Non-pigmented ciliary epithelial cell (primary cell): ENCODE measurements at regions not wholly inside any gene's neighbourhood (a gene's known extent, or its start where the extent isn't known, plus 50 kb on each side); places are given as distances from the start of the nearest gene placed in this dataset.
"Not testable (repeated sequence)": the region's sequence is repeated elsewhere in the genome, so short reads cannot be mapped to it uniquely, and the experiment has no call there.

Experiments used
- DNase-seq: peaks from one replicate; pipeline ENCODE4 v3.0.0-alpha.2; 2010; ENCODE audit warnings: low read depth

DNA sequence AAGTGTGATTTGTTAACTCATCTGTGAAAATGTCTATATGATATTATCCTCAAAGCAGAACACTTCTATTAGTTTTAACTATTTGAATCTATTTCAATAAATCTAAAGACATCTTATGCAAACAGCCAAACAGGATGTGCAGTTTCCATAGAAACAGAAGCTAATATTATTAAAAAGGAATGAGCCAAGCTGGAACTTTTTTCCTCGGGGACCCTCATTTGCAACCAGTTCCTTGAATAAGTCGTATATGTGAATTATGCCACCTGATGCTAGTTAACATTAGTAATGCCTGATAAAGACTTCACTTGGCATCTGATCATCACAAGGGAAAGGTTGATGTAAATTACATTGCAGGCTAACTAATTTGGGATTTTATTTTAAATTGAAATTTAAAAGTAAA, 216.9 kb upstream of the SMLR1 start:
- no peak for DNase-seq

DNA sequence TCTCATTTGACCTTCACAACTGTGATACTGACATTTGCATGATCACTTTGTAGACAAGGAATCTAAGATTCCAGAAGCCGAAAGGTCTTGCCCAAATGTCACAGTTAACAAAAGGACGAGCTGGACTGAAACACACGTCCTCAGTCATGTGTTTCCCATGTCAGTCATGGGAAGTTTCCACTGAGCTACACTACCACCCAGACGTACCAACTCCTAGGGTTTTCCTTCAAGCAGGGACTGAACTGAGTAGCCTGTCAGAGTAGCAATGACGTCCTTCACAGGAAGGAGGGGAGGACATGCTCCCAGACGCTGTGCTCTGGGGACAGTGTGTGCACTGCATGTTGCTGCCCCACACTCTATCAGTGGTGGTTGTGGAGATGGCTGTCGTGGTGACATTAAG, 215.8 kb upstream of the SMLR1 start:
- DNase-seq, result no peak

DNA sequence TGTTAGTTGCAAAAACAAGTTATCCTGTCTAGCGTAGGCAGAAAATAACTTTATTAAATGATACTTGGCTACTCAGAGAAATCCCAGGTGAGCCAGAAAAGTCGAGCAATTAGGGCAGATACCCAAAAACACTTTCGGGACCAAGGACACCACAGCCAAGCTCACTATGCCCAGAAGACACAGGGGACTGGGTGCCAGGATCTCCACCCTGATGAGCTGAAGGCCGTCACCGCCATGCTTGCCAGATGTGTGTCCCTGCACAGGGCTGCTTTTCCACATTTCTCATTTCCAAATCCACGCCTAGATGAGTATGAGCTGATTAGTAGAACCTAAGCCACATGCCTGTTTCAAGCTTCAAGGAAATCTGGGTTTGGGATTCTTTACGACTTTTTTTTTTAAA, 214.0 kb upstream of the SMLR1 start:
- no peak for DNase-seq

DNA sequence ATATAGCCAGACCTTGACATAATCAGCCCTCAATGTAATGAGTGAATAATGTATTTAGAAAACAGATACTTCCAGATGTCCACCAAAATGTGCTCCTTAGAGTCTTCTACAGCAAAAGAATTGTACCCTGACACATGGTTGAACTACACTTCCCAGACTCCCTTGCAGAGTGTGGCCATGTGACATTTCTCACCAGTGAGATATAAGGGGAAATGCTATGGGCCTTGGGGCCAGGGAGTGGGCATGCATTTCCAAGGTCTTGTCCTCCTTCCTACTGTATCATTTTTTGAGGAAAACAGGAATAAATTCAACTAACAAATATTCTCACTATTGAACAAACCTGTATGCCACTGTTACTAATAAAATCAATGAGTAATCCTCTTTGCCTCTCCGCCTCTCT, 211.4 kb upstream of the SMLR1 start:
- DNase-seq, result no peak

DNA sequence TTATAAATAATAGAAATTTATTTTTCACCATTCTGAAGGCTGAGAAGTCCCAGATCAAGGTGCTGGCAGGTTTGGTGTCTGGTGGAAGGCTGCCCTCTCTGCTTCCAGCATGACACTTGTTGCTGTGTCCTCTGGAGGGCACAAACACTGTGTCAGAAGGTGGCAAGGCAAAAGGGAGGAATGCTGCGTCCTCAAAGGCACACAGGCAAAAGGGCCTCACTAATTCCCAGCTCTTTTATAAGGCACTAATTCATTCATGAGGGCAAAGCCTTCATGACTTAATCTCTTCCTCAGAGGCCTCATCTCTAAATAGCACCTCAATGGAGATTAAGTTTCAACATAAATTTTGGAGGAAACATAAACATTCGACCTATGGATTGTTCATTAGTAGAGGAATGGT, 209.5 kb upstream of the SMLR1 start:
- DNase-seq, result no peak

DNA sequence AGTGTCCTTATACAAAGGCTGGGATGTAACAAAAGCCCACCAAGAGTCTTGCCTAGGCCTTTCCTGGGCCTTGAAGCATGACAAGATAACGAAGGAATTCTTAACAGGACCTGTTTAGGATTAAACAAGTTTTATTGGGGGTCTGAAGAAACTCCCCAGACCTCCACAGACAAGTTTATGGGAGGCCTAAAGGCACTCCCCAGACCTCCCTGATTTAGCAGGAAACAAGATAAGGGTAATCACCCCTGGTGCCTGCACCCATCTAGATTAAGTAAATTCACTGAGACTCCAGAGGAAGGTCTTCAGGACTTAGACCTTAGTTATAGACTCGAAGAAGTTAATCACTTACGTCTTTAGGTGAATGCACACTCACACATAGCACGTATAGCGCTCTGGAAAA, 208.4 kb upstream of the SMLR1 start:
- not testable (repeated sequence) for DNase-seq

DNA sequence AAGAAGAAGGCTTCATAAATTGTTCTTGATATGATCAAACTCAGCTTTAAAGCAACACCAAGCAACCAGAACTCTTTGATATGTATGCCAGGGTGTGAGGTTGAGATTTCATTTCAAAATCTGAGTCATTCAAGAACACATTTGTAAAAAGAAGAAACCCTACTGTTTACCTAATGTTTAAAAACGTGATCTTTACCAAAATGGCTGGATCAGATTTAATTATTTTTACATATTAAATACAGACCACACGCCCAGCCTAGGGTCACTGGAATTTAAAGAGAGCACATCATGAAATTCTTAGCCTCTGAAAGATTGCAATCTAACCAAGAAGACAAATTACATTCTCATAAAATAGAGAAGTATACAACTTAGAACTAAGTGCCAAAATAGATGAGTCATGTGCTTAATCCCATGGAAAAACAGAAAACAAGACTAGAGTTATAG, 206.8 kb upstream of the SMLR1 start:
- no peak for DNase-seq

DNA sequence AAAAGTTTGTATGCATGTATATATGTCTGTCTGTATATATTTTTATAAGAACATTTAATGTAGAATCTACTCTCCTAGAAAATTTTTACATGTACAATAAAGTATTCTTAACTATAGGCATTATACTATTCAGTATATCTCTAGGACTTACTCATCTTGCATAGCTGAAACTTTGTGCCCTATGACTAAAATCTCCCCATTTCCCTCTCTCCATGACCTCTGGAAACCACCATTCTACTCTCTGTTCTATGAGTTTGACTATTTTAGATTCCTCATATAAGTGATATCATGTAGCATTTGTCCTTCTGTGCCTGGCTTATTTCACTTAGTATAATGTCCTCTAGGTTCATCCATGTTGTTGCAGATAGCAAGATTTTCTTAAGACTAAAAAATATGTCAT, 205.1 kb upstream of the SMLR1 start:
- DNase-seq, result no peak

DNA sequence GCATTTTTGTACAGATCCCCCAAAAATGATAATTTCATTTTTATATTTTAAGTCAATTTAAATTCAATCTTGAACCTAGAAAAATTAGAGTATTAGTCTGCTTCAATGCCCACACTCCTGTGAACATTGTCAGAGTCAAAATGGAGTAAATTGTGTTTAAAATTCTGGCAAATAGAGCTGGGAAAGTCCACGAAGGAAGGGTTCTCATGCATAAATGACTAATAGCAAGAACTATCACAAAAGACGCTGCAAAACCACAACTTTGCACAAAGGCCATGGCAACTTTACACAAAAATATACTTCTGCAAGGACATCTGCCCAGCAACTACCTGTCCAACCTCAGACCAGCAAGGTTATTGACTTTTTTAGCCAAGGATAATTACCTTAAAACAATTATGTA, 203.2 kb upstream of the SMLR1 start:
- no peak for DNase-seq

DNA sequence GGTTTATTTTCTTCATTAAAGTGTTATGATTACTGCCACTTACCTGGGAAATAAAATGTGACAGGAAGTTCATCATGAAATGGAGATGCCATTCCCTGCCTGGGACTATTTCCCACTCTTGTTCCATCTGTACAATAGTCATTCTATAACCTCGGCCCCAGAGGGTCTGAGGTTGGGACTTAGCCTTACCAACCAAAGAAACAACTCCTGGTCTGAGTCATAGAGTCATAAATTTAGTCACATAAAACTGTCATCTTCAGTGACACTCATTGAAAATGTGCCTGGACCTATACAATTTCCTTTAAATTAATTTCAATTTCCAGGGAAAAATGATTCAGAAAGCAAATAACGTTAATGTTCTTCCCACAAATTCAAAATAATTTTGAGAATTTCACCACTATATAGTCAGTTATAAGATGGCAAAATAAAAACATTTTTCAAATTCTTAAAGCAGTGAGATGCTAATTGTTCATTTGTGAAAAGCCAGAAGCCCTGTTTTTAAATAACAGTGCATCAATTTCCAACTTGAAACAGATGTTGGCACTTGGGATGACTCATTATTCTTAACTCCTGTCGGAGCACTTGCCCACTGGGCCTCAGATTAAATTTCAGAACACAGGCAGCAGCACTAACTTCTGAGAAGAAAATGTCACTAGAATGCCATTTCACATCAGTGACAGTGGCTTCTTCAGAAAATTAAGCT, 201.2 kb upstream of the SMLR1 start:
- no peak for DNase-seq

DNA sequence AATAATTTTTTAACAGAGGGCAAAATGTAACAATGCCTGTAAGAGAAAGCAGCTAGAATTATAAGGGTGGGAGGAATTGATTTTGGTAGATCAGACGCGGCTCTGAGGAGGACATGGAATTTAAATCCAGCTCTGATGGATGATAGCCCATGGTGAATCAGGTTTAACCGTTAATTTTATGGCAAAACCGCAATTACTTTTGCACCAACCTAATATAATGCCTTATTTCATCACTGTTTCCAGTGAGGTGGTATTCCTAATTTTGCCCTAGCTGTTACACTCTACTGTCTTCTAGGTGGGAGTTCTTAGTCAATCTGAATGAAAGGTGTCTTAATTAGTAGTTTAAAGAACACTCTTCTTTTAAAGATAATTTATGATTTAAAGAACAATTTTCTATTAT, 198.3 kb upstream of the SMLR1 start:
- no peak for DNase-seq

DNA sequence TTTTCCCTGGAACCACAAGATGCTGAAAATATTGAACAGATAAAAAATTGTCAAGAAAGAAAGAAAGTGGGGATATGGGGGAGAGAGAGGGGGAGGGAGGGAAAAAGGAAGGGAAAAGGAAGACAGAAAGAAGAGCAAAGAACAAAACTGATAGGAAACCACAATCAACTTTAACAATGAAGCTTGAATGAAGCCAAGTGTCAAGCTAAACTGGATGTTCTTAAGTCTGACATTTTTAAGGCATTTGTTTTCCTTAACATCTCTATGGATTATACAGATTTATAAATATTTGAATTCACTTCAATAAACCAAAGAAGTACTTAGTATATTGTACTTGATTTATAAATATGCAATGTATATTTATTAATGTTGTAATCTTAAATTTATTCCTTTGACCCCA, 197.6 kb upstream of the SMLR1 start:
- DNase-seq, result no peak

DNA sequence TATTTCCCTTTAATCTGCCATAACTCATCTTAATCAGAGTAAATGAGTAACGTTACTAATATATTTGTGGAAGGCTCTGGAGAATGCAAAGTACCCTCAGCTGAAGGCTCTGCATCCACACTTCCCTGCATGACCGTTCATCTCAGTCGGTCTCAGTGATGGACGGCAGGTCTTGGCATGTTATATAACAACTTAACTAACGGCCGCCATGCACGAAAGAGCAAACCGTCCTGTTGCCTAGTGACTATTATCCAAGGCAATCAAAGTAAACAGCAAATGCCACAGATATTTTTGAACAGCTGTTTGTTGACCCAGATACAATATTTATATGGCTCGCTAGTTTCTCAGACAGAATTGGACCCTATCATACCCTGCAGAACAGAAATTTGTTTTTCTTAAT, 194.9 kb upstream of the SMLR1 start:
- no peak for DNase-seq

DNA sequence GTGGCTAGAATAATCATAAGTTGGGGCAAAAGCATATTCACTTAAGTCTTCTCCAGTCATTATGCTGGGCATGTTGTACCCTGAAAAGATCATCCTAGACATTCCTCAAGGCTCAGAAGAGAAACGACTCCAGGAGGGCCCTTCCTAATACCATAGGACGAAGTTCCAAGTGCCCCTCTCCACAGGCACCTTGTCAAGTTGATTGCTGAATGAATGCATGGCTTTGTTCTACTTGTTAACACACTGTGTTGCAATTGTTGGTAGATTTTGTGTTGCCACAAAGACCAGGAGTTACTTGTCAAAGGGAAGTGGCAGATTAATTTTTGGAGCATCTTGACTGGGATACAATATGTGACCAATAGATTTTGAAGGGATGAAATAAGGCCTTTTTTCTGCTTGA, 194.3 kb upstream of the SMLR1 start:
- no peak for DNase-seq

DNA sequence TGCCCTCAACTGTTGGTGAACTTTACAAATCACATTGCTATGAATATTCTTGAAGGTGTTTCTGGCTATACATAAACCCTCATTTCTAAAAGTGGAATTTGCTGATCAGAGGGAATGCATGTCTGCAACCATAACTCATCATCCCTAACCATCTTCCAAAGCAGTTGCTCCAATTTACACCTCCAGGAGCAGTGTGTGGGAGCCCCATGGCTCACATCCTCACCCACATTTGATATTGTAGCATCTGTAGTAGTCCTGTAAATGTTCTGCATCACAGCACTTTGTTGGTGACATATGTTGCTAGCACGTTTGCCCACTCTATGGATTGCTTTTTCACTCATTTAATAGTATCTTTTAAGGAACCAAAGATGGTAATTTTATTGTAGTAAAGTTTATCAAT, 183.8 kb upstream of the SMLR1 start:
- no peak for DNase-seq

DNA sequence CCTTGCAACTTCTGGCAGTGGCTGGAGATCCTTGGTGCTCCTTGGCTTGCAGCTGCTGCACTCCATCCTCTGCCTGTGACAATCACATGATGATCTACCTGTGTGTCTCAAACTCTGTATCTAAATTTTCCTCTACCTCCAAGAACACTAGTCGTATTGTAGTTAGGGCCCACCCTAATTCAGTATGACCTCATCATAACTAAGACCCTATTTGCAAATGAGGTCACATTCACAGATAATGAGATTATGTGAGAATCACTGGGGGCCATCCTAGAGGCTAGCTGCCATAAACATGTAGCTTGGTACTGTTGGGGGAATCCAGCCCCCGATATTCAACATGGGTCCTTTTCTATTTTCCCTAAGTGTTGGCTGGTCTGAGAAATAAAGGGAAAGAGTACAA, 183.0 kb upstream of the SMLR1 start:
- no peak for DNase-seq

DNA sequence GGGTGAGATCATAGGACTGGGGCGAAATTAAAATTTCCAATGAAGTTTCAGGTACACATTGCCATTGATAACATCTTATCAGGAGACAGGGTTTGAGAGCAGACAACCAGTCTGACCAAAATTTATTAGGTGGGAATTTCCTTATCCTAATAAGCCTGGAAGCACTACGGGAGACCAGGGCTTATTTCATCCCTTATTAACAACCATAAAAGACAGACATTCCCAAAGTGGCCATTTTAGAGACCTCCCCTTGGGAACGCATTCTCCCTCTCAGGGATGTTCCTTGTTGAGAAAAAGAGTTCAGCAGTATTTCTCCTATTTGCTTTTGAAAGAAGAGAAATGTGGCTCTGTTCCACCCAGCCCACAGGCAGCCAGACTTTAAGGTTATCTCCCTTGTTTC, 182.4 kb upstream of the SMLR1 start:
- DNase-seq, result not testable (repeated sequence)

DNA sequence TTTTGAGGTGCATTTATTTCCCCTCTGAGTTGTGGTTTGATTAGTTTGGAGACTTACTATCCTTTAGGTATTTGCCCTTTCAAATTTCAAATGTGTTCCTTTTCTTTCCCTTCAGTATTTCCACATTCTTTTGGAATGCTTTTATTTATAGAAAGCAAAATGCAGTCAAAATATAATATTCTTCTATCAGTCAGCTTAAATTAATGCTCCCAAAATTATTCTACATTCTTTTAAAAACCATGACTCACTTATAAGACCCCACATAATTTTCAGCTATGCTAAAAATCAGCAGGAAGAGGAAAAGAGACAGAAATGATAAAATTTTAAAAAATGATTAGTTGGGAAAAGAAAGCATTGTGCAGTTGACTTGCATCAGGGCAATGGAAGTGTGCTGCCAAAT, 180.0 kb upstream of the SMLR1 start:
- no peak for DNase-seq

DNA sequence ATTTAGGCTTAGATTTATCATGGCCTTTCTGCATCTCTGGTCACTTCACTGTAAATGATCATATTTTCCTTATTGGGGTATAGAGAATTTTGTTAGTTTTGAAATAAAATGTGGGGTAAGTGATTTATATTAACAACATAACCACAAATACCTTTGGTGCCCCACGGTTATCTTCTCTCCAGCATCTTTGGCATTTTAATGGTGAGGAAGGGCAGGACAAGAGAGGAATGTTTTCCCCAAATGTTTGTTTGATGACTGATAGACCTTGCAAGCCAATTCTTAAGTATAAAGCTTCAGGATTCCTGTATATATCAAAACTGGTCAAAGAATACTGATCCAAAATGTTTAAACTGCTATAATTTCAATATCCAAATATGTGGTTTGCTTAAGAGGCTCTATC, 171.6 kb upstream of the SMLR1 start:
- DNase-seq, result no peak

DNA sequence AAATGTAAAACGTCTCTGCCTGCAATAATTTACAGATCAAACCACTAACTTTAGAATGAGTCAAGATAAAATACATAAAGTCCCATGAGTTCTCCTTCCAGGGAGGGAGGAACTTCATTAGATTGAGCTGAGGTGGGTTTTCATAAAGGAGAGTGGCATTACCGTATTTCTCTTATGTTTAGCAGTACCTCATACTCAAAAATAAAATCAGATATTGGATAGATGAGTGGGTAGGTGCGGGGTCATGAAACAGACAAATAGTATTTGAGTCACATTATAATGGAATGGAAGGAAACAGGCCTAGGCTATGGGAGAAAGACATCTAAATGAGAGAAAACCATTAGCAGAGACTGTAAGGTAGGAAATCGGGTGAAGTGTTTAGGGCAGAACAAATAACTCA, 166.1 kb upstream of the SMLR1 start:
- DNase-seq, result no peak

DNA sequence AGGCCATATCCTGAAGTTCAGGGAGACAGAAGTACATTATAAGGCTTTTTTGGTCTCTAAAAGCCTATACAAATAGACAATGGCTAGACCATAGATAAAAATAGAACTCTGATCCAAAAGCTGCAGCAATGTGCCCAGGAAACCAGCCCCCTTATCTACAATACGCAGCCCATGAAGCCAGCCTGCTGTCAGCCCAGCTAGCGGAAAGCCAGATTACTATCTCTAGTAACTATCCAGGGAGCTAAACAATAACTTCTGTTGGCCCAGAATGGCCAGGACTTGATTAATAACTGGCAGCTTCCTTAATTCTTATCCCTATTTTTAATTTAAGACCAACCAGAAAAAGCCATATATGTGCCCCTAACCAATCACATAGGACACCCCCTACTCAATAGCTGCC, 160.4 kb upstream of the SMLR1 start:
- DNase-seq, result no peak

DNA sequence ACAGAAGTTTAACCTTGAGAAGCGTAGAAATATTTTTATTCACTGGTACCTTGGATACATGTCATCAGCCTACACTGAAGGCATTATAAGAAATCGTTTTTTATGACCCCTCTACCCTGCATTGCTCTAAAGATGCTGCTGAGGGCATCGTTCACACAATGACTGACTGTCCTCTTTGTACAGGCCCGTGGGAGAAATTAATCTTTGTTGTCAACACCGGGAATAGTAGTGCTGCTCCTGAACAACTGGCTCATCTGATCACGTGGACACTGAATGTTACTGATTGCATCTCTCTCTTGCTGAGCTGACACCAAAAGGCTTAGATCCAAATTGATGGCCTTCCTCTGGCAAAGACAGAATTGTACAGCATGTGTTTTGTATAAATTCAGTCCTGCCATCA, 157.1 kb upstream of the SMLR1 start:
- no peak for DNase-seq

DNA sequence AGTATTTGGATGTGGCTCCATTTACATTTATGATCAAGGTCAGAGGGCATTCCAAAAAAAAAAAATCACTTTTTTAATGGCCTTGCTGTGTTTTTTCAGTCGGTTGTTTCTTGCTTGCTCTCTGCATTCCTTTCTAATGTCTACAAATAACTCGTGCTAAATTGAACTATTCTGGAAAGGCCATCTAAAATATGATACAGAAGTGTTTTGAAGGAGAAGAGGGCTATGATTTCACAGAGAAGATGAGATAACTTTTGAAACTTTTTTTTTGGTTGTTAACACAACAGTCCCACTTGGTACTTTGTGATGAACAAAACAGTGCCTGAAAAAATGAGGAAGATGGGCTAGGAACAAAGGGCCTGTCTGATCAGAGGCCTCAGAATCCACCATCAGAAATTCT, 156.1 kb upstream of the SMLR1 start:
- no peak for DNase-seq

DNA sequence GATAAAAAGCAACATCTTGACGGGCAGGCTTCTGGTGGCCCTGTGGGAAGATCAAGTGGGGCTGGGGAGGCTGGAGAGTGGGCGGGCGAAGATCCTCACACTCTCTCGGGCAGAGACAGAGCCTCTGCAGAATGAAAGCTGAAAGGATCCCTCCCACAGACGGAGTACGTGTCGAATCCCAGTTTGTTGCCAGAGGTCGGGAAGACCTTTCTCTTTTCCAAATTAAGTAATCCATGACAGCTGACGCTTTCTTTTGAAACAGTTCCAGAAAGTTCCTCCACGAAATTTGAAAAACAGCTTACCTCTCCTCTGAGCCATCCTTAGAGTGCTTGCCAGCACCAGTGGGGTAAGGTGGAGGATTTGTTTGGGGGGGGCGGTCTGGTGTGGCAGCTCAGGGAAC, 155.6 kb upstream of the SMLR1 start:
- no peak for DNase-seq

DNA sequence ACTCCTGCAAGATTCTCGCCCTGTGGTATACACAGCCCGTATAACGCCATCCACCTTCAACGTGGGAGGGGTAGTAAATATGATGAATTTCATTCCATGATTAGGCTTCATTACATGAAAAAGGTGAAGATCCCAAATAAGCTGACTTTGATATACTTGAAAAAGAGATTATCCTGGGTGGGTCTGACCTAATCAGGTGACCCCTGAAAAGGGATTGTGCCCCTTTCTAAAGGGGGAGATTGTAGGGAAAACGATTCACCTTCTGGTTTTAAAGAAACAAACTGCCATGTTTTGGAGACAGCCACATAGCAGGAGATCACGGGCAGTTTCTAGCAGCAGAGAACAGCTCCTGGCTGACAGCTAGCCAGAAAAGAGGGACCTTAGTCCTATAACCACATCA, 155.1 kb upstream of the SMLR1 start:
- no peak for DNase-seq
